DND-41 (cell line): ENCODE measurements at regions not wholly inside any gene's neighbourhood (a gene's known extent, or its start where the extent isn't known, plus 50 kb on each side); places are given as distances from the start of the nearest gene placed in this dataset.

Experiments used
- ATAC-seq: fragments of 200-7000 bp; cut with Tn5 transposase; 3 replicates; pipeline ENCODE4 v1.9.1; 2021; ENCODE audit warnings: low read depth; ENCODE audit not compliant: insufficient read depth
- DNase-seq: peaks from one replicate; pipeline ENCODE4 v3.0.0-alpha.2; 2020
- H2AFZ ChIP-seq: 2 replicates; pipeline ENCODE4 v1.6.0; 2012; ENCODE audit warnings: low read depth, low read length
- H3K27ac ChIP-seq: 2 replicates; pipeline ENCODE4 v1.5.1; 2012; ENCODE audit warnings: low read length, inconsistent platforms
- H3K27me3 ChIP-seq: fragments of 200-600 bp; sonication (generic); 2 replicates; pipeline ENCODE4 v1.6.0; 2012; ENCODE audit warnings: low read length, mild to moderate bottlenecking, inconsistent platforms; ENCODE audit not compliant: insufficient read depth, poor library complexity
- H3K36me3 ChIP-seq: 2 replicates; pipeline ENCODE4 v1.5.1; 2012; ENCODE audit warnings: low read length, inconsistent platforms; ENCODE audit not compliant: insufficient read depth
- H3K4me1 ChIP-seq: 2 replicates; pipeline ENCODE4 v1.5.1; 2012; ENCODE audit warnings: mild to moderate bottlenecking, low read length; ENCODE audit not compliant: insufficient read depth
- H3K4me2 ChIP-seq: 2 replicates; pipeline ENCODE4 v1.6.0; 2012; ENCODE audit warnings: mild to moderate bottlenecking, moderate library complexity, low read length, inconsistent platforms; ENCODE audit not compliant: insufficient read depth
- H3K4me3 ChIP-seq, 2 experiments: fragments of 200-600 bp in 1 of 2; shearing (Covaris generic) in 1 of 2; 2 replicates each; pipeline ENCODE4 v1.5.1; 2012 to 2016; ENCODE audit warnings: inconsistent platforms in 2 of 2, low read length in 2 of 2, mild to moderate bottlenecking in 2 of 2, low read depth in 1 of 2, moderate library complexity in 1 of 2
- H3K79me2 ChIP-seq: 2 replicates; pipeline ENCODE4 v1.6.0; 2012; ENCODE audit warnings: low read length, inconsistent platforms; ENCODE audit not compliant: insufficient read depth
- H3K9ac ChIP-seq: 2 replicates; pipeline ENCODE4 v1.6.0; 2012; ENCODE audit warnings: low read depth, mild to moderate bottlenecking, inconsistent platforms, low read length, moderate library complexity
- H3K9me3 ChIP-seq: 2 replicates; pipeline ENCODE4 v1.5.1; 2012; ENCODE audit warnings: low read length, moderate library complexity, mild to moderate bottlenecking, inconsistent platforms; ENCODE audit not compliant: insufficient read depth, severe bottlenecking
- H4K20me1 ChIP-seq: 2 replicates; pipeline ENCODE4 v1.6.0; 2012; ENCODE audit warnings: low read length; ENCODE audit not compliant: insufficient read depth
- CTCF ChIP-seq: IDR thresholded peaks from 2 replicates; pipeline ENCODE4 v1.5.1; 2012; ENCODE audit warnings: borderline replicate concordance, low read length, moderate library complexity, mild to moderate bottlenecking; ENCODE audit not compliant: poor library complexity, severe bottlenecking; ENCODE audit errors: extremely low read depth
- EZH2 ChIP-seq: IDR thresholded peaks from 3 replicates; pipeline ENCODE4 v1.6.1; 2012; ENCODE audit warnings: borderline replicate concordance, low read depth, mild to moderate bottlenecking, moderate library complexity, low read length, inconsistent platforms; ENCODE audit not compliant: severe bottlenecking

GRCh38 chr12:115508990-115509389 lies 768.5 kb downstream of the MED13L start:
- no peaks in the 10 kb centered on the region for H4K20me1 ChIP-seq
- no peak overlapping the region for H2AFZ ChIP-seq
- H3K4me2 ChIP-seq: no peak overlapping the region
- DNase-seq (no peak), ATAC-seq (no peak)
- no peak overlapping the region for H3K9ac ChIP-seq
- H3K9me3 ChIP-seq: no peaks in the 10 kb centered on the region
- H3K27me3 ChIP-seq: no peaks in the 10 kb centered on the region
- no peak overlapping the region for H3K27ac ChIP-seq
- TF ChIP-seq CTCF: no peak
- no peak for TF ChIP-seq EZH2
- no peaks in the 10 kb centered on the region for H3K79me2 ChIP-seq
- H3K36me3 ChIP-seq: no peaks in the 10 kb centered on the region
- no peaks in the 10 kb centered on the region for H3K4me1 ChIP-seq
- H3K4me3 ChIP-seq: no peak overlapping the region

GRCh38 chr12:115507951-115508722 lies 769.4 kb downstream of the MED13L start:
- no peak for TF ChIP-seq EZH2
- ATAC-seq (no peak), DNase-seq (no peak)
- no peak overlapping the region for H3K9ac ChIP-seq
- no peaks in the 10 kb centered on the region for H3K36me3 ChIP-seq
- no peaks in the 10 kb centered on the region for H4K20me1 ChIP-seq
- no peaks in the 10 kb centered on the region for H3K79me2 ChIP-seq
- no peaks in the 10 kb centered on the region for H3K9me3 ChIP-seq
- H3K4me2 ChIP-seq: no peak overlapping the region
- no peak overlapping the region for H2AFZ ChIP-seq
- H3K27ac ChIP-seq: no peak overlapping the region
- H3K4me1 ChIP-seq: no peaks in the 10 kb centered on the region
- no peaks in the 10 kb centered on the region for H3K27me3 ChIP-seq
- H3K4me3 ChIP-seq: no peak overlapping the region

GRCh38 chr12:115507560-115507889 lies 770.0 kb downstream of the MED13L start:
- Histone ChIP-seq H3K36me3 (no peaks in the 10 kb centered on the region), H3K27me3 (no peaks in the 10 kb centered on the region), H2AFZ (no peak overlapping the region), H3K4me2 (no peak overlapping the region), H3K4me3 (no peak overlapping the region), H3K9me3 (no peaks in the 10 kb centered on the region), H3K9ac (no peak overlapping the region), H3K4me1 (no peaks in the 10 kb centered on the region), H3K27ac (no peak overlapping the region), H3K79me2 (no peaks in the 10 kb centered on the region), H4K20me1 (no peaks in the 10 kb centered on the region)
- TF ChIP-seq CTCF (no peak), EZH2 (no peak)
- ATAC-seq (no peak), DNase-seq (no peak)

- no peak overlapping the region for H3K9ac ChIP-seq
- H3K27ac ChIP-seq: no peak overlapping the region
- no peaks in the 10 kb centered on the region for H3K27me3 ChIP-seq
- no peak for ATAC-seq
- no peaks in the 10 kb centered on the region for H3K9me3 ChIP-seq
- H3K4me3 ChIP-seq: no peak overlapping the region
- H2AFZ ChIP-seq: no peak overlapping the region
- DNase-seq: no peak
- no peaks in the 10 kb centered on the region for H3K36me3 ChIP-seq
- H3K79me2 ChIP-seq: no peaks in the 10 kb centered on the region
- no peaks in the 10 kb centered on the region for H4K20me1 ChIP-seq
- no peaks in the 10 kb centered on the region for H3K4me1 ChIP-seq
- no peak for TF ChIP-seq EZH2
- no peak for TF ChIP-seq CTCF
- no peak overlapping the region for H3K4me2 ChIP-seq
Measured at GRCh38 chr12:115506822-115507559, 770.5 kb downstream of the MED13L start.
